Right atrium auricular region (tissue), 2 donors: ENCODE measurements at regions not wholly inside any gene's neighbourhood (a gene's known extent, or its start where the extent isn't known, plus 50 kb on each side); places are given as distances from the start of the nearest gene placed in this dataset.
A peak's percentile ranks its signal among the peaks of the same experiment; 100 is the strongest.

Source experiments
- DNase-seq: peaks from one replicate; pipeline ENCODE4 v3.0.0-alpha.2; 2019; ENCODE audit warnings: low spot score
- H3K27ac ChIP-seq, 2 donors: fragments of 200-600 bp; sonication (generic); 1 replicate in 1 of 2; 2 replicates in 1 of 2; pipeline ENCODE4 v1.5.1; 2016 to 2019
- H3K27me3 ChIP-seq, 2 donors: fragments of 200-600 bp; sonication (generic); one replicate each; pipeline versions ENCODE4 v1.5.1 to v1.6.0; 2017 to 2019
- H3K36me3 ChIP-seq: fragments of 200-600 bp; sonication (generic); one replicate; pipeline ENCODE4 v1.5.1; 2016
- H3K4me1 ChIP-seq, 2 donors: fragments of 200-600 bp; sonication (generic); one replicate each; pipeline versions ENCODE4 v1.5.1 to v1.6.0; 2017 to 2019
- H3K4me3 ChIP-seq, 2 donors: fragments of 200-600 bp; sonication (generic); 1 replicate in 1 of 2; 2 replicates in 1 of 2; pipeline ENCODE4 v1.5.1; 2017 to 2019; ENCODE audit warnings: mild to moderate bottlenecking in 1 of 2, moderate library complexity in 1 of 2
- H3K9me3 ChIP-seq, 2 donors: fragments of 200-600 bp; sonication (generic); one replicate each; pipeline ENCODE4 v1.5.1; 2019
- TF ChIP-seq, protein P1 (sequence below), 2 donors: fragments of 200-600 bp; sonication (generic); IDR thresholded peaks; one replicate each; pipeline ENCODE4 v1.5.1; 2019; ENCODE audit warnings: antibody characterized with exemption in 2 of 2

DNA sequence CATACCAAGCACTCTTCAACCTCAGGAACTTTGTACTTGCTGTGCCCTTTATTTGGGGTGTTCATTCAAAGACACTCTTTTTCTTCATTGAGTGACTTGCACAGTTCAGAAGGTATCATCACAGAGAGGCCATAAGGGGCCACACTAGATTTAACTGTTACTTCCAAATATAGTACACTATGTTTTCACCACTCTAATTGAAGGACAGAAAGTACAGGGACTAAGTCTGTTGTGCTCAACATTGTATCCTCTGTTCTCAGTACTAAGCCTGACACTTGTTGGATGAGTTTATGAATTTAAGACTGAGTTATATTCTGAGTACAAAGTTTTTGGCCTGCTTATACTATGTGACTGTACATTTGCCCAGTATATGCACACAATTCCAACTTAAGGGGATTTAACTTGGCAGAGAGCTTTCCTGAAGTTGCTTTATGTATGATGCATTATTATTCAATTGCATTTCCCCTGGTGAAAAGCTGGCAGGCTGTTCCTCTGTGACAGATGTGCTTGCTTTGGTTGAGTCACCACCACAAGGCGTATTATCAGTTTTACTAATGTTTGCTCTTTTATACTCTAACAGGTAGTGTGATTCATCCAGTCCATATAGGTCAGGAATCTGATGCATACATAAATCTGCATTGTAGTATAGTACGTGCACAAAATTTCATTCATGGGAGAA is 714.8 kb downstream of the TLR4 start:
- peaks cover 0 to 9% of the 10 kb centered on the region in 2 donors for H3K4me1 ChIP-seq
- no peak for DNase-seq
- H3K36me3 ChIP-seq = no peaks in the 10 kb centered on the region
- H3K9me3 ChIP-seq = no peaks in the 10 kb centered on the region
- no peak overlapping the region for H3K4me3 ChIP-seq
- H3K27me3 ChIP-seq = no peaks in the 10 kb centered on the region
- TF ChIP-seq, protein P1, sequence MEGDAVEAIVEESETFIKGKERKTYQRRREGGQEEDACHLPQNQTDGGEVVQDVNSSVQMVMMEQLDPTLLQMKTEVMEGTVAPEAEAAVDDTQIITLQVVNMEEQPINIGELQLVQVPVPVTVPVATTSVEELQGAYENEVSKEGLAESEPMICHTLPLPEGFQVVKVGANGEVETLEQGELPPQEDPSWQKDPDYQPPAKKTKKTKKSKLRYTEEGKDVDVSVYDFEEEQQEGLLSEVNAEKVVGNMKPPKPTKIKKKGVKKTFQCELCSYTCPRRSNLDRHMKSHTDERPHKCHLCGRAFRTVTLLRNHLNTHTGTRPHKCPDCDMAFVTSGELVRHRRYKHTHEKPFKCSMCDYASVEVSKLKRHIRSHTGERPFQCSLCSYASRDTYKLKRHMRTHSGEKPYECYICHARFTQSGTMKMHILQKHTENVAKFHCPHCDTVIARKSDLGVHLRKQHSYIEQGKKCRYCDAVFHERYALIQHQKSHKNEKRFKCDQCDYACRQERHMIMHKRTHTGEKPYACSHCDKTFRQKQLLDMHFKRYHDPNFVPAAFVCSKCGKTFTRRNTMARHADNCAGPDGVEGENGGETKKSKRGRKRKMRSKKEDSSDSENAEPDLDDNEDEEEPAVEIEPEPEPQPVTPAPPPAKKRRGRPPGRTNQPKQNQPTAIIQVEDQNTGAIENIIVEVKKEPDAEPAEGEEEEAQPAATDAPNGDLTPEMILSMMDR (IDR thresholded peaks at IDR 0.05) = no peak
- H3K27ac ChIP-seq = peak overlapping the region in 1 of 2 donors; percentile 29

DNA sequence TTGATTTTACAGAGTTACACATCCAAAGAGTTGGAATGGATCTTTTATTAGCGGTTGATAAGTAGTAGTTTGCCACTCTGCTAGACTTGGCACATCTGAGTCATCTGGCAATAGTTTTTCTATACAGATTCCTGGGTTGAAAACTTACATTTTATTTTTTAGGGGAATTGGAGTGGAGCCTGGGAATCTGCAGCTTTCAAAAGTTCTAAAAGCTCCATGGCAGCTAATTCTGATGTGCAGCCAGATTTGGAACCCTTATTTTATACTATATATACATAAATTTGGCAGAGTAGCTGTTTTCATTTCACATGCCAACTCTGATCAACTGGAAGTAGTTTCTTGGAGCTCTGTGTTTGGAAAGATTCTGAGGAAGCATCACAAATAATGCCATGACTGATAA is 715.5 kb downstream of the TLR4 start:
- H3K36me3 ChIP-seq = no peaks in the 10 kb centered on the region
- H3K27ac ChIP-seq = no peak overlapping the region
- peaks cover 0 to 9% of the 10 kb centered on the region in 2 donors for H3K4me1 ChIP-seq
- H3K27me3 ChIP-seq = no peaks in the 10 kb centered on the region
- no peak for DNase-seq
- H3K4me3 ChIP-seq = no peak overlapping the region
- H3K9me3 ChIP-seq = no peaks in the 10 kb centered on the region
- TF ChIP-seq, protein P1 (IDR thresholded peaks at IDR 0.05) = no peak

DNA sequence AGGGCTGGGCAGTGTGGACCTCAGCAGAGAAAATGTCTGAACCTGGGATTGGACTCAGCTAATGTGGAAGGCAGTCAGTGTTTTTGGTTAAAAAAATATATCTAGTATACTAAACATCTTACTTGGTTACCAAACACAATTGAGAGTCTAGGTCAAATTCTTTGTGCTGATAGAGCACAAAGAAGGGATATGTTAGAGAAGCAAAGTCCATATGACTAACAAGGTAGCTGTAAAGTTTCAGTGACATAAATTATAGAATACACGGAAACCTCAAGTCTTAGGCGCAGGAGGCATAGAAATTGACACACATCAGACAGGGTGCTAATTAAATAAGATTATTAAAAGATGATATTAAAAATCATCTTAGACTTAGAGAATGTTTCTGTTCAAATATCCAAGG is 718.3 kb downstream of the TLR4 start:
- Histone ChIP-seq H3K36me3 (no peaks in the 10 kb centered on the region), H3K27ac (no peak overlapping the region), H3K9me3 (no peaks in the 10 kb centered on the region), H3K4me1 (peaks cover 0 to 9% of the 10 kb centered on the region in 2 donors), H3K4me3 (no peak overlapping the region), H3K27me3 (no peaks in the 10 kb centered on the region)
- DNase-seq = no peak
- TF ChIP-seq, protein P1 (IDR thresholded peaks at IDR 0.05) = no peak

DNA sequence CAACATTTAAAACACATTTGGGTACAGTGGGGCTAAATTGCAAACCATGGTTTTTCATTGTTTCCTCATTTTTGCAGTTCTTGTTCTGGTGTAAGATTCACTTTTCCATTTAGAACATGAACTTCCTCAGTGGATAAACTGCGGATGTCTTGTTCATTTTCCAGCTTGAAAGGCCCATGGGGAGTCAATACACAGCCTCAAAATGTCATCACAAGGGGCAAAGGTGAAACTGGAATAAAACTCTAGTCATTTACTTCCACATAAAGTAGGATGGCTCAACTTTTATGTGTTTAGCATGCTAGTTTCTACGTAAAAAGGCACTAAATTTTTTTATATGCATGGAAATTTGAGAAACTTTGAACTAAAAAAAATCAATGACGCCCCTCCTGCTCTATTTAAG is 718.8 kb downstream of the TLR4 start:
- H3K27me3 ChIP-seq = no peaks in the 10 kb centered on the region
- TF ChIP-seq, protein P1 (IDR thresholded peaks at IDR 0.05) = no peak
- H3K9me3 ChIP-seq = no peaks in the 10 kb centered on the region
- no peaks in the 10 kb centered on the region for H3K36me3 ChIP-seq
- H3K4me3 ChIP-seq = no peak overlapping the region
- peaks cover 0 to 9% of the 10 kb centered on the region in 2 donors for H3K4me1 ChIP-seq
- no peak overlapping the region for H3K27ac ChIP-seq
- DNase-seq = no peak

DNA sequence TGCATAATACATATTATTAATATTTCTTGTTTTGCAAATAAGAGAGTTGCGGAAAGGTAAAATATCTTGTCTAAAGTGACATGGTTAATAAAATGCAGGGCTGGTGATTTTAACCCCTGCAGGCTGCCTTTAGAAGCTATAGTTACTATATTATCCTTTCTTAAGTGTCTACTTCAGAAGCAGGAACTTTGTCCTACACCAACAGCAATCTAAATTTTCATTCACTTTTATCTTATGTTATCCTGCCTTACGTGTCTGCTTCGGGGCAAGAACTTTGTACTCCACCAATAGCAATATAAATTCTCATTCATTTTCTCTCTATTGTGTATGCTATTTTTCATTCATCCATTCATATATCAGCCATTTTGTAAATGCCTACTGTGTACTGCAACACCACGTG is 719.5 kb downstream of the TLR4 start:
- Histone ChIP-seq H3K27me3 (no peaks in the 10 kb centered on the region), H3K36me3 (no peaks in the 10 kb centered on the region), H3K9me3 (no peaks in the 10 kb centered on the region), H3K27ac (no peak overlapping the region), H3K4me1 (peaks cover 0 to 9% of the 10 kb centered on the region in 2 donors), H3K4me3 (no peak overlapping the region)
- TF ChIP-seq, protein P1 (IDR thresholded peaks at IDR 0.05) = no peak
- no peak for DNase-seq

DNA sequence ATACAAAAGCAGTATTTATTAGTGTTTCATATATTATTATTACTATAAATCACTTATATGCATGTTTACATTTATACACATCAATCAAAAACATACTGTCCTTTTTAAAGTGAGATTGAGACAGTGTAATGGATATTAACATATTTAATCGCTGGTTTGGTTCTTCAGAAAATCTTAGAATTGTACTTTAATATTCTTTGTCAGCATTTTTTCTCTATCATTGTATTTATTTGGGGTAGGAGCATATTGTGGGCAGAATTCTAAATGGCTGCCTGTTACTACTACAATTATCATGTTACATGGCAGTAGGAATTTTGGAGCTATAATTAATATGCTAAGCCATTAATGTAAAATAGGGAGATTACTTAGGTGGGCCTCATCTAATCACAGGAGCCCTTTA is 722.6 kb downstream of the TLR4 start:
- no peaks in the 10 kb centered on the region for H3K4me1 ChIP-seq
- H3K4me3 ChIP-seq = no peak overlapping the region
- no peak overlapping the region for H3K27ac ChIP-seq
- no peaks in the 10 kb centered on the region for H3K27me3 ChIP-seq
- no peaks in the 10 kb centered on the region for H3K9me3 ChIP-seq
- no peak for DNase-seq
- TF ChIP-seq, protein P1 (IDR thresholded peaks at IDR 0.05) = no peak
- no peaks in the 10 kb centered on the region for H3K36me3 ChIP-seq
